H9 (cell line): ENCODE measurements at regions not wholly inside any gene's neighbourhood (a gene's known extent, or its start where the extent isn't known, plus 50 kb on each side); places are given as distances from the start of the nearest gene placed in this dataset.

Source experiments
- DNase-seq: peaks from one replicate; pipeline ENCODE4 v3.0.0-alpha.2; 2017
- H2AFZ ChIP-seq: one replicate; pipeline ENCODE4 v1.6.1; 2013; ENCODE audit warnings: mild to moderate bottlenecking, low read length, control low read depth, moderate library complexity
- H2AK5ac ChIP-seq: 2 replicates; pipeline ENCODE4 v1.6.1; 2013; ENCODE audit warnings: low read length, control low read depth, mixed read lengths; ENCODE audit not compliant: insufficient read length
- H2BK120ac ChIP-seq: one replicate; pipeline ENCODE4 v1.6.1; 2013; ENCODE audit warnings: low read depth, mild to moderate bottlenecking, low read length, control low read depth, inconsistent platforms; ENCODE audit not compliant: poor library complexity, severe bottlenecking
- H2BK12ac ChIP-seq: 2 replicates; pipeline ENCODE4 v1.6.1; 2013; ENCODE audit warnings: low read length, control low read depth, mixed read lengths, low read depth; ENCODE audit not compliant: insufficient read length
- H2BK15ac ChIP-seq: 2 replicates; pipeline ENCODE4 v1.6.1; 2013; ENCODE audit warnings: low read depth, low read length, control low read depth
- H2BK20ac ChIP-seq: one replicate; pipeline ENCODE4 v1.6.1; 2013; ENCODE audit warnings: low read depth, mild to moderate bottlenecking, low read length, control low read depth, inconsistent platforms; ENCODE audit not compliant: poor library complexity, severe bottlenecking
- H2BK5ac ChIP-seq: 2 replicates; pipeline ENCODE4 v1.6.1; 2013; ENCODE audit warnings: low read length, control low read depth, mixed read lengths; ENCODE audit not compliant: insufficient read length
- H3K14ac ChIP-seq: 2 replicates; pipeline ENCODE4 v1.6.1; 2013; ENCODE audit warnings: low read length, control low read depth; ENCODE audit not compliant: insufficient read depth
- H3K18ac ChIP-seq: 2 replicates; pipeline ENCODE4 v1.6.1; 2013; ENCODE audit warnings: low read depth, mild to moderate bottlenecking, mixed read lengths, low read length, control low read depth; ENCODE audit not compliant: insufficient read length
- H3K23ac ChIP-seq: 2 replicates; pipeline ENCODE4 v1.6.1; 2013; ENCODE audit warnings: low read length, control low read depth, mixed read lengths, low read depth; ENCODE audit not compliant: insufficient read length
- H3K23me2 ChIP-seq: 2 replicates; pipeline ENCODE4 v1.6.1; 2013; ENCODE audit warnings: low read depth, mild to moderate bottlenecking, mixed read lengths, low read length, control low read depth; ENCODE audit not compliant: insufficient read length, poor library complexity, severe bottlenecking
- H3K27ac ChIP-seq: 2 replicates; pipeline ENCODE4 v1.5.1; 2013; ENCODE audit warnings: low read length, control low read depth, mixed read lengths, low read depth; ENCODE audit not compliant: insufficient read length
- H3K27me3 ChIP-seq: 2 replicates; pipeline ENCODE4 v1.6.1; 2013; ENCODE audit warnings: low read length, control low read depth, inconsistent platforms; ENCODE audit not compliant: insufficient read depth
- H3K4ac ChIP-seq: 2 replicates; pipeline ENCODE4 v1.6.1; 2013; ENCODE audit warnings: low read depth, mild to moderate bottlenecking, control low read depth, inconsistent platforms, low read length, moderate library complexity
- H3K4me1 ChIP-seq: 2 replicates; pipeline ENCODE4 v1.6.1; 2013; ENCODE audit warnings: low read length, control low read depth, inconsistent platforms; ENCODE audit not compliant: insufficient read depth
- H3K4me2 ChIP-seq: 2 replicates; pipeline ENCODE4 v1.6.1; 2013; ENCODE audit warnings: low read length, control low read depth, mixed read lengths; ENCODE audit not compliant: insufficient read length, insufficient read depth
- H3K56ac ChIP-seq: 2 replicates; pipeline ENCODE4 v1.6.1; 2013; ENCODE audit warnings: low read depth, mild to moderate bottlenecking, mixed read lengths, low read length, control low read depth; ENCODE audit not compliant: insufficient read length
- H3K79me1 ChIP-seq: 2 replicates; pipeline ENCODE4 v1.6.1; 2013; ENCODE audit warnings: low read depth, mild to moderate bottlenecking, moderate library complexity, low read length, control low read depth, inconsistent platforms; ENCODE audit not compliant: insufficient read depth, poor library complexity, severe bottlenecking
- H3K79me2 ChIP-seq: 2 replicates; pipeline ENCODE4 v1.6.1; 2013; ENCODE audit warnings: low read length, control low read depth, inconsistent platforms; ENCODE audit not compliant: insufficient read depth
- H3K9ac ChIP-seq: 2 replicates; pipeline ENCODE4 v1.6.1; 2013; ENCODE audit warnings: low read length, control low read depth, mixed read lengths; ENCODE audit not compliant: insufficient read length; ENCODE audit errors: extremely low read depth
- H3K9me3 ChIP-seq: one replicate; pipeline ENCODE4 v1.6.1; 2013; ENCODE audit warnings: low read depth, low read length, inconsistent platforms; ENCODE audit not compliant: control insufficient read depth
- H3T11ph ChIP-seq: one replicate; pipeline ENCODE4 v1.6.1; 2013; ENCODE audit warnings: mild to moderate bottlenecking, low read length, control low read depth, inconsistent platforms
- H4K20me1 ChIP-seq: one replicate; pipeline ENCODE4 v1.6.1; 2013; ENCODE audit not compliant: control insufficient read depth, insufficient read length, insufficient read depth
- H4K5ac ChIP-seq: 2 replicates; pipeline ENCODE4 v1.6.1; 2013; ENCODE audit warnings: low read depth, mild to moderate bottlenecking, mixed read lengths, low read length, control low read depth; ENCODE audit not compliant: insufficient read length
- H4K8ac ChIP-seq: replicated peaks from 2 replicates; pipeline ENCODE4 v1.6.1; 2013; ENCODE audit warnings: low read length, control low read depth, mixed read lengths, low read depth; ENCODE audit not compliant: insufficient read length
- H4K91ac ChIP-seq: 2 replicates; pipeline ENCODE4 v1.6.1; 2013; ENCODE audit warnings: low read depth, mild to moderate bottlenecking, moderate library complexity, mixed read lengths, low read length, control low read depth; ENCODE audit not compliant: insufficient read length
- H3K27ac Mint-ChIP-seq, 3 experiments: 2 replicates in 2 of 3; 3 replicates in 1 of 3; pipeline ENCODE4 v1.8.0; 2020 to 2021; ENCODE audit warnings: mixed read lengths in 3 of 3, mild to moderate bottlenecking in 1 of 3, moderate library complexity in 1 of 3
- H3K27me3 Mint-ChIP-seq: 2 replicates; pipeline ENCODE4 v1.8.0; 2021; ENCODE audit warnings: low read depth, mild to moderate bottlenecking, moderate library complexity, mixed read lengths
- H3K36me3 Mint-ChIP-seq, 3 experiments: 2 replicates in 2 of 3; 3 replicates in 1 of 3; pipeline ENCODE4 v1.8.0; 2020 to 2021; ENCODE audit warnings: low read depth in 3 of 3, mixed read lengths in 3 of 3; ENCODE audit not compliant: insufficient read depth in 1 of 3
- H3K4me1 Mint-ChIP-seq, 2 experiments: 2 replicates each; pipeline ENCODE4 v1.8.0; 2020; ENCODE audit warnings: mixed read lengths in 2 of 2
- H3K4me3 Mint-ChIP-seq, 2 experiments: 2 replicates in 1 of 2; 3 replicates in 1 of 2; pipeline ENCODE4 v1.8.0; 2020 to 2021; ENCODE audit warnings: mild to moderate bottlenecking in 2 of 2, mixed read lengths in 2 of 2, moderate library complexity in 1 of 2
- H3K9me3 Mint-ChIP-seq, 2 experiments: 2 replicates in 1 of 2; 3 replicates in 1 of 2; pipeline ENCODE4 v1.8.0; 2020; ENCODE audit warnings: mild to moderate bottlenecking in 2 of 2, mixed read lengths in 2 of 2, moderate library complexity in 1 of 2
- CTCF ChIP-seq: fragments of 200-600 bp; sonication (generic); conservative IDR thresholded peaks from 3 replicates; pipeline ENCODE4 v1.8.0; 2021; ENCODE audit warnings: antibody characterized with exemption, mild to moderate bottlenecking
- WGBS: extraction: QIAGEN DNeasy Blood & Tissue Kit; methylation state at CpG from one replicate; pipeline ENCODE4 v1.1.7; 2013; ENCODE audit warnings: missing lambda C conversion rate, low lambda C conversion rate, mixed read lengths; ENCODE audit not compliant: insufficient read length; ENCODE audit errors: extremely low coverage; 5-methylcytosine and 5-hydroxymethylcytosine counted together

- H3K27me3 Mint-ChIP-seq: no peaks in the 10 kb centered on the region
- H4K91ac ChIP-seq: no peak overlapping the region
- H3K27me3 ChIP-seq: no peaks in the 10 kb centered on the region; the same call in 1 of the 2 replicates
- H4K5ac ChIP-seq: no peak overlapping the region
- H2AK5ac ChIP-seq: no peak overlapping the region
- WGBS: no CpG with 5 or more reads among the region's 1 CpG
- no peak overlapping the region for H3K4ac ChIP-seq
- H3K23me2 ChIP-seq: no peaks in the 10 kb centered on the region
- no peaks in the 10 kb centered on the region for H3K9me3 ChIP-seq
- H3K23ac ChIP-seq: no peak overlapping the region
- H3K79me1 ChIP-seq: no peaks in the 10 kb centered on the region
- H3K4me3 Mint-ChIP-seq: no peak overlapping the region
- no peaks in the 10 kb centered on the region for H3K9me3 Mint-ChIP-seq
- H3K27ac ChIP-seq: no peak overlapping the region
- no peak overlapping the region for H3K18ac ChIP-seq
- no peak overlapping the region for H3K27ac Mint-ChIP-seq
- no peaks in the 10 kb centered on the region; a peak in 1 of 7 replicates for H3K36me3 Mint-ChIP-seq
- no peak for DNase-seq
- H2BK5ac ChIP-seq: no peak overlapping the region
- H3K56ac ChIP-seq: no peak overlapping the region
- no peaks in the 10 kb centered on the region for H4K20me1 ChIP-seq
- H3K79me2 ChIP-seq: no peaks in the 10 kb centered on the region
- no peak overlapping the region for H2BK120ac ChIP-seq
- TF ChIP-seq CTCF: no peak
- H3K14ac ChIP-seq: no peak overlapping the region
- no peak overlapping the region for H2BK12ac ChIP-seq
- no peaks in the 10 kb centered on the region for H3K4me1 ChIP-seq
- H4K8ac ChIP-seq: no peak overlapping the region
- no peak overlapping the region for H2AFZ ChIP-seq
- peaks cover 0 to 4% of the 10 kb centered on the region in 2 experiments; a peak in 2 of 4 replicates for H3K4me1 Mint-ChIP-seq
- H3K4me2 ChIP-seq: no peak overlapping the region
- no peak overlapping the region for H2BK20ac ChIP-seq
- H2BK15ac ChIP-seq: no peak overlapping the region
- no peak overlapping the region for H3K9ac ChIP-seq
- H3T11ph ChIP-seq: no peak overlapping the region
Observed at GRCh38 chr2:42881732-42882131, 89.3 kb upstream of the HAAO start.
